ENCODE measurements at regions not wholly inside any gene's neighbourhood (a gene's known extent, or its start where the extent isn't known, plus 50 kb on each side); places are given as distances from the start of the nearest gene placed in this dataset.

GRCh38 chr17:52389632-52390031, 231.1 kb upstream of the CA10 start:
- H3K4me2 ChIP-seq (ENCODE audit: extremely low read depth, insufficient read depth, low read length) = no peak overlapping the region
- no peak for TF ChIP-seq CTCF (conservative IDR thresholded peaks at IDR 0.05 in 1 of 2, IDR thresholded peaks at IDR 0.05 in 1 of 2; ENCODE audit: low read depth in 1 of 2, low read length in 2 of 2)
- TF ChIP-seq EZH2 (IDR thresholded peaks at IDR 0.05; ENCODE audit: low read length, missing control alignments) = no peak
- H3K79me2 ChIP-seq (ENCODE audit: control insufficient read depth, insufficient read depth, low read length) = no peaks in the 10 kb centered on the region
- no peaks in the 10 kb centered on the region for H3K9me3 ChIP-seq (ENCODE audit: control insufficient read depth, insufficient read depth, low read depth, low read length)
- H3K36me3 ChIP-seq (ENCODE audit: control insufficient read depth, insufficient read depth, low read length) = no peaks in the 10 kb centered on the region
- no peak overlapping the region for H3K27ac ChIP-seq (ENCODE audit: insufficient read depth, low read length)
- no peak overlapping the region for H3K4me3 ChIP-seq (replicated peaks in 1 of 4; ENCODE audit: control extremely low read depth in 1 of 4, insufficient read depth in 1 of 4, low read depth in 3 of 4, low read length in 4 of 4)
- no peaks in the 10 kb centered on the region for H3K4me1 ChIP-seq (ENCODE audit: control insufficient read depth, extremely low read depth, insufficient read depth, low read length)
- DNase-seq (ENCODE audit: low read depth in 2 of 2) = no peak
- no peak overlapping the region for H2AFZ ChIP-seq (ENCODE audit: low read length)
- H4K20me1 ChIP-seq (ENCODE audit: control insufficient read depth, extremely low read depth, insufficient read depth, low read length) = no peaks in the 10 kb centered on the region
- no peaks in the 10 kb centered on the region for H3K27me3 ChIP-seq (ENCODE audit: control insufficient read depth, insufficient read depth, low read length)
- no peak overlapping the region for H3K9ac ChIP-seq (ENCODE audit: insufficient read depth, low read length)

- no peak for DNase-seq (ENCODE audit: low read depth in 2 of 2)
- Histone ChIP-seq H3K4me1 (ENCODE audit: control insufficient read depth, extremely low read depth, insufficient read depth, low read length) (no peaks in the 10 kb centered on the region), H3K27ac (ENCODE audit: insufficient read depth, low read length) (no peak overlapping the region), H3K9me3 (ENCODE audit: control insufficient read depth, insufficient read depth, low read depth, low read length) (no peaks in the 10 kb centered on the region), H3K9ac (ENCODE audit: insufficient read depth, low read length) (no peak overlapping the region), H2AFZ (ENCODE audit: low read length) (no peak overlapping the region), H3K4me2 (ENCODE audit: extremely low read depth, insufficient read depth, low read length) (no peak overlapping the region), H3K36me3 (ENCODE audit: control insufficient read depth, insufficient read depth, low read length) (no peaks in the 10 kb centered on the region), H4K20me1 (ENCODE audit: control insufficient read depth, extremely low read depth, insufficient read depth, low read length) (no peaks in the 10 kb centered on the region), H3K27me3 (ENCODE audit: control insufficient read depth, insufficient read depth, low read length) (no peaks in the 10 kb centered on the region), H3K4me3 (replicated peaks in 1 of 4; ENCODE audit: control extremely low read depth in 1 of 4, insufficient read depth in 1 of 4, low read depth in 3 of 4, low read length in 4 of 4) (no peak overlapping the region), H3K79me2 (ENCODE audit: control insufficient read depth, insufficient read depth, low read length) (no peaks in the 10 kb centered on the region)
- no peak for TF ChIP-seq CTCF (conservative IDR thresholded peaks at IDR 0.05 in 1 of 2, IDR thresholded peaks at IDR 0.05 in 1 of 2; ENCODE audit: low read depth in 1 of 2, low read length in 2 of 2)
- no peak for TF ChIP-seq EZH2 (IDR thresholded peaks at IDR 0.05; ENCODE audit: low read length, missing control alignments)
Observed at GRCh38 chr17:52388941-52389340, 230.4 kb upstream of the CA10 start.

- Histone ChIP-seq H3K4me2 (ENCODE audit: extremely low read depth, insufficient read depth, low read length) (no peak overlapping the region), H3K27ac (ENCODE audit: insufficient read depth, low read length) (no peak overlapping the region), H2AFZ (ENCODE audit: low read length) (no peak overlapping the region), H3K4me3 (replicated peaks in 1 of 4; ENCODE audit: control extremely low read depth in 1 of 4, insufficient read depth in 1 of 4, low read depth in 3 of 4, low read length in 4 of 4) (no peak overlapping the region), H3K27me3 (ENCODE audit: control insufficient read depth, insufficient read depth, low read length) (no peaks in the 10 kb centered on the region), H3K4me1 (ENCODE audit: control insufficient read depth, extremely low read depth, insufficient read depth, low read length) (no peaks in the 10 kb centered on the region), H3K79me2 (ENCODE audit: control insufficient read depth, insufficient read depth, low read length) (no peaks in the 10 kb centered on the region), H4K20me1 (ENCODE audit: control insufficient read depth, extremely low read depth, insufficient read depth, low read length) (no peaks in the 10 kb centered on the region), H3K9ac (ENCODE audit: insufficient read depth, low read length) (no peak overlapping the region), H3K9me3 (ENCODE audit: control insufficient read depth, insufficient read depth, low read depth, low read length) (no peaks in the 10 kb centered on the region), H3K36me3 (ENCODE audit: control insufficient read depth, insufficient read depth, low read length) (no peaks in the 10 kb centered on the region)
- no peak for DNase-seq (ENCODE audit: low read depth in 2 of 2)
- TF ChIP-seq EZH2 (IDR thresholded peaks at IDR 0.05; ENCODE audit: low read length, missing control alignments) = no peak
- no peak for TF ChIP-seq CTCF (conservative IDR thresholded peaks at IDR 0.05 in 1 of 2, IDR thresholded peaks at IDR 0.05 in 1 of 2; ENCODE audit: low read depth in 1 of 2, low read length in 2 of 2)
Observed at GRCh38 chr17:52384695-52385094, 226.2 kb upstream of the CA10 start.
